ENCODE measurements at regions not wholly inside any gene's neighbourhood (a gene's known extent, or its start where the extent isn't known, plus 50 kb on each side); places are given as distances from the start of the nearest gene placed in this dataset.

- TF ChIP-seq, protein P1, sequence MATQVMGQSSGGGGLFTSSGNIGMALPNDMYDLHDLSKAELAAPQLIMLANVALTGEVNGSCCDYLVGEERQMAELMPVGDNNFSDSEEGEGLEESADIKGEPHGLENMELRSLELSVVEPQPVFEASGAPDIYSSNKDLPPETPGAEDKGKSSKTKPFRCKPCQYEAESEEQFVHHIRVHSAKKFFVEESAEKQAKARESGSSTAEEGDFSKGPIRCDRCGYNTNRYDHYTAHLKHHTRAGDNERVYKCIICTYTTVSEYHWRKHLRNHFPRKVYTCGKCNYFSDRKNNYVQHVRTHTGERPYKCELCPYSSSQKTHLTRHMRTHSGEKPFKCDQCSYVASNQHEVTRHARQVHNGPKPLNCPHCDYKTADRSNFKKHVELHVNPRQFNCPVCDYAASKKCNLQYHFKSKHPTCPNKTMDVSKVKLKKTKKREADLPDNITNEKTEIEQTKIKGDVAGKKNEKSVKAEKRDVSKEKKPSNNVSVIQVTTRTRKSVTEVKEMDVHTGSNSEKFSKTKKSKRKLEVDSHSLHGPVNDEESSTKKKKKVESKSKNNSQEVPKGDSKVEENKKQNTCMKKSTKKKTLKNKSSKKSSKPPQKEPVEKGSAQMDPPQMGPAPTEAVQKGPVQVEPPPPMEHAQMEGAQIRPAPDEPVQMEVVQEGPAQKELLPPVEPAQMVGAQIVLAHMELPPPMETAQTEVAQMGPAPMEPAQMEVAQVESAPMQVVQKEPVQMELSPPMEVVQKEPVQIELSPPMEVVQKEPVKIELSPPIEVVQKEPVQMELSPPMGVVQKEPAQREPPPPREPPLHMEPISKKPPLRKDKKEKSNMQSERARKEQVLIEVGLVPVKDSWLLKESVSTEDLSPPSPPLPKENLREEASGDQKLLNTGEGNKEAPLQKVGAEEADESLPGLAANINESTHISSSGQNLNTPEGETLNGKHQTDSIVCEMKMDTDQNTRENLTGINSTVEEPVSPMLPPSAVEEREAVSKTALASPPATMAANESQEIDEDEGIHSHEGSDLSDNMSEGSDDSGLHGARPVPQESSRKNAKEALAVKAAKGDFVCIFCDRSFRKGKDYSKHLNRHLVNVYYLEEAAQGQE (tag by site-specific recombination; IDR thresholded peaks at IDR 0.05) = no peak
- TF ChIP-seq PRDM1 (tag by site-specific recombination; IDR thresholded peaks at IDR 0.05) = no peak
Measured at GRCh38 chr4:128513664-128514484, 226.3 kb upstream of the PGRMC2 start (continued).

GRCh38 chr4:128512767-128513322, 225.2 kb upstream of the PGRMC2 start:
- ChIA-PET CTCF (no interaction called here), POLR2A (no interaction called here)
- TF ChIP-seq ZXDB (tag by site-specific recombination; IDR thresholded peaks at IDR 0.05) (no peak), ZNF302 (tag by site-specific recombination; IDR thresholded peaks at IDR 0.05; ENCODE audit: low read depth) (no peak), ZNF776 (tag by site-specific recombination; IDR thresholded peaks at IDR 0.05; ENCODE audit: borderline replicate concordance) (no peak), ZNF174 (tag by site-specific recombination; IDR thresholded peaks at IDR 0.05) (no peak), YY2 (tag by site-specific recombination; IDR thresholded peaks at IDR 0.05) (no peak), ZNF311 (tag by site-specific recombination; IDR thresholded peaks at IDR 0.05; ENCODE audit: borderline replicate concordance) (no peak)
- Histone ChIP-seq H3K27ac (ENCODE audit: extremely low read depth, low read depth, low read length) (no peak overlapping the region), H3K36me3 (ENCODE audit: control insufficient read depth in 2 of 2, insufficient read depth in 1 of 2, low read length in 2 of 2) (no peaks in the 10 kb centered on the region), H3K4me3 (ENCODE audit: low read depth, low read length) (no peak overlapping the region), H3K4me1 (ENCODE audit: control insufficient read depth, insufficient read depth, low read length) (no peaks in the 10 kb centered on the region), H3K9me3 (ENCODE audit: control insufficient read depth, insufficient read depth, low read depth, low read length) (no peaks in the 10 kb centered on the region)

- H3K4me3 ChIP-seq (ENCODE audit: low read depth, low read length) = no peak overlapping the region
- H3K36me3 ChIP-seq (ENCODE audit: control insufficient read depth in 2 of 2, insufficient read depth in 1 of 2, low read length in 2 of 2) = no peaks in the 10 kb centered on the region
- ChIA-PET CTCF (no interaction called here), POLR2A (no interaction called here)
- H3K27ac ChIP-seq (ENCODE audit: extremely low read depth, low read depth, low read length) = no peak overlapping the region
- H3K4me1 ChIP-seq (ENCODE audit: control insufficient read depth, insufficient read depth, low read length) = no peaks in the 10 kb centered on the region
- H3K9me3 ChIP-seq (ENCODE audit: control insufficient read depth, insufficient read depth, low read depth, low read length) = no peaks in the 10 kb centered on the region
- TF ChIP-seq ZNF747 (tag by site-specific recombination; IDR thresholded peaks at IDR 0.05) = no peak
- TF ChIP-seq, protein P1 (tag by site-specific recombination; IDR thresholded peaks at IDR 0.05) = no peak
- no peak for TF ChIP-seq ZFHX2 (tag by site-specific recombination; conservative IDR thresholded peaks at IDR 0.05)
- TF ChIP-seq ZNF629 (tag by site-specific recombination; IDR thresholded peaks at IDR 0.05) = no peak
- no peak for TF ChIP-seq REPIN1 (tag by site-specific recombination; IDR thresholded peaks at IDR 0.05; ENCODE audit: low read depth)
- TF ChIP-seq ZNF645 (tag by site-specific recombination; IDR thresholded peaks at IDR 0.05) = no peak
- TF ChIP-seq ZNF341 (tag by site-specific recombination; IDR thresholded peaks at IDR 0.05; ENCODE audit: low read depth) = no peak
- no peak for TF ChIP-seq TRIM28 (IDR thresholded peaks at IDR 0.05; ENCODE audit: borderline replicate concordance, low read length)
- TF ChIP-seq ZNF2 (tag by site-specific recombination; IDR thresholded peaks at IDR 0.05) = no peak
- no peak for TF ChIP-seq ZNF214 (tag by site-specific recombination; IDR thresholded peaks at IDR 0.05; ENCODE audit: borderline replicate concordance)
- TF ChIP-seq, protein P2, sequence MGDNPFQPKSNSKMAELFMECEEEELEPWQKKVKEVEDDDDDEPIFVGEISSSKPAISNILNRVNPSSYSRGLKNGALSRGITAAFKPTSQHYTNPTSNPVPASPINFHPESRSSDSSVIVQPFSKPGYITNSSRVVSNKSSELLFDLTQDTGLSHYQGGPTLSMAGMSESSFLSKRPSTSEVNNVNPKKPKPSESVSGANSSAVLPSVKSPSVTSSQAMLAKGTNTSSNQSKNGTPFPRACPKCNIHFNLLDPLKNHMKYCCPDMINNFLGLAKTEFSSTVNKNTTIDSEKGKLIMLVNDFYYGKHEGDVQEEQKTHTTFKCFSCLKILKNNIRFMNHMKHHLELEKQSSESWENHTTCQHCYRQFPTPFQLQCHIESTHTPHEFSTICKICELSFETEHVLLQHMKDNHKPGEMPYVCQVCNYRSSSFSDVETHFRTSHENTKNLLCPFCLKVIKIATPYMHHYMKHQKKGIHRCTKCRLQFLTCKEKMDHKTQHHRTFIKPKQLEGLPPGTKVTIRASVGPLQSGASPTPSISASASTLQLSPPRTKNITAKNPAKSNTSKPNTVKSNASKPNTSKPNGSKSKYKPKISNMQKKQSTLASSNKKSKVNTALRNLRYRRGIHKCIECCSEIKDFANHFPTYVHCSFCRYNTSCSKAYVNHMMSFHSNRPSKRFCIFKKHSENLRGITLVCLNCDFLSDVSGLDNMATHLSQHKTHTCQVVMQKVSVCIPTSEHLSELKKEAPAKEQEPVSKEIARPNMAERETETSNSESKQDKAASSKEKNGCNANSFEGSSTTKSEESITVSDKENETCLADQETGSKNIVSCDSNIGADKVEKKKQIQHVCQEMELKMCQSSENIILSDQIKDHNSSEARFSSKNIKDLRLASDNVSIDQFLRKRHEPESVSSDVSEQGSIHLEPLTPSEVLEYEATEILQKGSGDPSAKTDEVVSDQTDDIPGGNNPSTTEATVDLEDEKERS (tag by site-specific recombination; IDR thresholded peaks at IDR 0.05) = no peak
- TF ChIP-seq GLI2 (tag by site-specific recombination; IDR thresholded peaks at IDR 0.05; ENCODE audit: borderline replicate concordance, low read depth) = no peak
Measured at GRCh38 chr4:128512161-128512560, 224.5 kb upstream of the PGRMC2 start.

Measured in HEK293 (cell line).